ENCODE measurements at regions not wholly inside any gene's neighbourhood (a gene's known extent, or its start where the extent isn't known, plus 50 kb on each side); places are given as distances from the start of the nearest gene placed in this dataset.
A peak's percentile ranks its signal among the peaks of the same experiment; 100 is the strongest.

- H3K27ac ChIP-seq (ENCODE audit: low read length, poor library complexity, severe bottlenecking): peak overlapping the region; percentile 37
- H2AK5ac ChIP-seq (ENCODE audit: low read length, severe bottlenecking): no peak overlapping the region
- no peak overlapping the region for H4K91ac ChIP-seq (ENCODE audit: low read length)
- H3K18ac ChIP-seq (ENCODE audit: low read depth in 1 of 2, low read length in 2 of 2): no peak overlapping the region
- no peak overlapping the region for H3K14ac ChIP-seq (ENCODE audit: low read length in 2 of 2)
- no peak overlapping the region for H2BK120ac ChIP-seq (ENCODE audit: low read depth, low read length)
- H3K9me3 ChIP-seq (ENCODE audit: control insufficient read depth, low read length): no peaks in the 10 kb centered on the region
- H3K4ac ChIP-seq (ENCODE audit: low read depth in 1 of 2, low read length in 2 of 2): no peak overlapping the region
- H2BK12ac ChIP-seq (ENCODE audit: low read length in 2 of 2): no peak overlapping the region
- no peaks in the 10 kb centered on the region for H3K36me3 ChIP-seq (ENCODE audit: control insufficient read depth in 1 of 2, insufficient read depth in 2 of 2, low read depth in 1 of 2, low read length in 2 of 2)
- H3K79me1 ChIP-seq (replicated peaks; ENCODE audit: low read length, poor library complexity, severe bottlenecking): no peaks in the 10 kb centered on the region
- H3K27me3 ChIP-seq (ENCODE audit: control insufficient read depth in 1 of 2, insufficient read depth in 1 of 2, low read length in 2 of 2): no peaks in the 10 kb centered on the region
- no peak overlapping the region for H3K23ac ChIP-seq (ENCODE audit: low read length in 2 of 2)
- peaks cover 8% of the 10 kb centered on the region for H3K4me1 ChIP-seq (ENCODE audit: control insufficient read depth, insufficient read depth, low read depth, low read length)
- H3K4me3 ChIP-seq (ENCODE audit: insufficient read depth in 1 of 2, low read depth in 1 of 2, low read length in 2 of 2): no peak overlapping the region
- no peak overlapping the region for H2BK15ac ChIP-seq (ENCODE audit: low read depth, poor library complexity, severe bottlenecking)
- no peak for DNase-seq
- no peak overlapping the region for H4K8ac ChIP-seq (ENCODE audit: low read length)
- H3K9ac ChIP-seq (ENCODE audit: low read length): no peak overlapping the region
- no peak overlapping the region for H2BK5ac ChIP-seq (ENCODE audit: low read depth, low read length, poor library complexity, severe bottlenecking)
- WGBS: 58% methylated on average over 2 of the region's 3 CpGs
- no peak overlapping the region for H2AFZ ChIP-seq (ENCODE audit: low read depth, low read length)
- no peak overlapping the region for H3K4me2 ChIP-seq (ENCODE audit: low read length, poor library complexity, severe bottlenecking)
These were observed 209.0 kb upstream of the CITED2 start for GRCh38 chr6:139583420-139583819.

GRCh38 chr6:139582956-139583355 is 208.5 kb upstream of the CITED2 start:
- 83% methylated on average over 1 of the region's 2 CpGs for WGBS
- H3K18ac ChIP-seq (ENCODE audit: low read depth in 1 of 2, low read length in 2 of 2): peak overlapping the region in 1 of 2 experiments; percentile 38
- H3K4me3 ChIP-seq (ENCODE audit: insufficient read depth in 1 of 2, low read depth in 1 of 2, low read length in 2 of 2): no peak overlapping the region

GRCh38 chr6:139581485-139581865 is 207.0 kb upstream of the CITED2 start:
- Histone ChIP-seq H3K27me3 (ENCODE audit: control insufficient read depth in 1 of 2, insufficient read depth in 1 of 2, low read length in 2 of 2) (no peaks in the 10 kb centered on the region), H3K4me3 (ENCODE audit: insufficient read depth in 1 of 2, low read depth in 1 of 2, low read length in 2 of 2) (no peak overlapping the region), H2BK120ac (ENCODE audit: low read depth, low read length) (no peak overlapping the region), H2BK15ac (ENCODE audit: low read depth, poor library complexity, severe bottlenecking) (no peak overlapping the region), H3K9ac (ENCODE audit: low read length) (no peak overlapping the region), H3K18ac (ENCODE audit: low read depth in 1 of 2, low read length in 2 of 2) (peak overlapping the region in 1 of 2 experiments; percentile 56), H3K4ac (ENCODE audit: low read depth in 1 of 2, low read length in 2 of 2) (peak overlapping the region in 1 of 2 experiments; percentile 10), H2BK12ac (ENCODE audit: low read length in 2 of 2) (peak overlapping the region in 1 of 2 experiments; percentile 42), H2AFZ (ENCODE audit: low read depth, low read length) (no peak overlapping the region), H3K4me2 (ENCODE audit: low read length, poor library complexity, severe bottlenecking) (no peak overlapping the region), H3K27ac (ENCODE audit: low read length, poor library complexity, severe bottlenecking) (no peak overlapping the region), H3K79me1 (replicated peaks; ENCODE audit: low read length, poor library complexity, severe bottlenecking) (no peaks in the 10 kb centered on the region), H4K8ac (ENCODE audit: low read length) (no peak overlapping the region), H3K4me1 (ENCODE audit: control insufficient read depth, insufficient read depth, low read depth, low read length) (peaks cover 14% of the 10 kb centered on the region), H3K14ac (ENCODE audit: low read length in 2 of 2) (no peak overlapping the region), H4K91ac (ENCODE audit: low read length) (no peak overlapping the region), H3K23ac (ENCODE audit: low read length in 2 of 2) (no peak overlapping the region), H3K9me3 (ENCODE audit: control insufficient read depth, low read length) (no peaks in the 10 kb centered on the region), H3K36me3 (ENCODE audit: control insufficient read depth in 1 of 2, insufficient read depth in 2 of 2, low read depth in 1 of 2, low read length in 2 of 2) (no peaks in the 10 kb centered on the region), H2BK5ac (ENCODE audit: low read depth, low read length, poor library complexity, severe bottlenecking) (no peak overlapping the region), H2AK5ac (ENCODE audit: low read length, severe bottlenecking) (peak overlapping the region; percentile 92)
- no peak for DNase-seq

More at GRCh38 chr6:139582956-139583355, 208.5 kb upstream of the CITED2 start:
- no peaks in the 10 kb centered on the region for H3K27me3 ChIP-seq (ENCODE audit: control insufficient read depth in 1 of 2, insufficient read depth in 1 of 2, low read length in 2 of 2)
- peaks cover 7% of the 10 kb centered on the region for H3K4me1 ChIP-seq (ENCODE audit: control insufficient read depth, insufficient read depth, low read depth, low read length)
- peak overlapping the region; percentile 37 for H3K27ac ChIP-seq (ENCODE audit: low read length, poor library complexity, severe bottlenecking)
- H2BK15ac ChIP-seq (ENCODE audit: low read depth, poor library complexity, severe bottlenecking): no peak overlapping the region
- no peak overlapping the region for H3K4ac ChIP-seq (ENCODE audit: low read depth in 1 of 2, low read length in 2 of 2)
- H3K23ac ChIP-seq (ENCODE audit: low read length in 2 of 2): no peak overlapping the region
- no peak overlapping the region for H3K9ac ChIP-seq (ENCODE audit: low read length)
- no peak overlapping the region for H2AFZ ChIP-seq (ENCODE audit: low read depth, low read length)
- no peak overlapping the region for H4K91ac ChIP-seq (ENCODE audit: low read length)
- no peak for DNase-seq
- H3K14ac ChIP-seq (ENCODE audit: low read length in 2 of 2): no peak overlapping the region
- H3K36me3 ChIP-seq (ENCODE audit: control insufficient read depth in 1 of 2, insufficient read depth in 2 of 2, low read depth in 1 of 2, low read length in 2 of 2): no peaks in the 10 kb centered on the region
- H2BK120ac ChIP-seq (ENCODE audit: low read depth, low read length): no peak overlapping the region
- no peaks in the 10 kb centered on the region for H3K79me1 ChIP-seq (replicated peaks; ENCODE audit: low read length, poor library complexity, severe bottlenecking)
- H2BK12ac ChIP-seq (ENCODE audit: low read length in 2 of 2): peak overlapping the region in 1 of 2 experiments; percentile 80
- no peak overlapping the region for H3K4me2 ChIP-seq (ENCODE audit: low read length, poor library complexity, severe bottlenecking)
- no peak overlapping the region for H2AK5ac ChIP-seq (ENCODE audit: low read length, severe bottlenecking)
- H2BK5ac ChIP-seq (ENCODE audit: low read depth, low read length, poor library complexity, severe bottlenecking): no peak overlapping the region
- no peaks in the 10 kb centered on the region for H3K9me3 ChIP-seq (ENCODE audit: control insufficient read depth, low read length)
- no peak overlapping the region for H4K8ac ChIP-seq (ENCODE audit: low read length)

- no peak overlapping the region for H2BK12ac ChIP-seq (ENCODE audit: low read length in 2 of 2)
- peaks cover 14% of the 10 kb centered on the region for H3K4me1 ChIP-seq (ENCODE audit: control insufficient read depth, insufficient read depth, low read depth, low read length)
- no peak overlapping the region for H2BK15ac ChIP-seq (ENCODE audit: low read depth, poor library complexity, severe bottlenecking)
- H4K91ac ChIP-seq (ENCODE audit: low read length): no peak overlapping the region
- no peak for DNase-seq
- H2BK5ac ChIP-seq (ENCODE audit: low read depth, low read length, poor library complexity, severe bottlenecking): no peak overlapping the region
- H3K27me3 ChIP-seq (ENCODE audit: control insufficient read depth in 1 of 2, insufficient read depth in 1 of 2, low read length in 2 of 2): no peaks in the 10 kb centered on the region
- H3K9me3 ChIP-seq (ENCODE audit: control insufficient read depth, low read length): no peaks in the 10 kb centered on the region
- H3K4ac ChIP-seq (ENCODE audit: low read depth in 1 of 2, low read length in 2 of 2): no peak overlapping the region
- peak overlapping the region in 1 of 2 experiments; percentile 66 for H3K18ac ChIP-seq (ENCODE audit: low read depth in 1 of 2, low read length in 2 of 2)
- no peak overlapping the region for H3K9ac ChIP-seq (ENCODE audit: low read length)
- no peak overlapping the region for H4K8ac ChIP-seq (ENCODE audit: low read length)
- H2AK5ac ChIP-seq (ENCODE audit: low read length, severe bottlenecking): no peak overlapping the region
- 93% methylated on average over 8 of the region's 9 CpGs for WGBS
- no peak overlapping the region for H2AFZ ChIP-seq (ENCODE audit: low read depth, low read length)
- H3K4me2 ChIP-seq (ENCODE audit: low read length, poor library complexity, severe bottlenecking): no peak overlapping the region
- H3K4me3 ChIP-seq (ENCODE audit: insufficient read depth in 1 of 2, low read depth in 1 of 2, low read length in 2 of 2): no peak overlapping the region
- H3K14ac ChIP-seq (ENCODE audit: low read length in 2 of 2): no peak overlapping the region
- no peaks in the 10 kb centered on the region for H3K36me3 ChIP-seq (ENCODE audit: control insufficient read depth in 1 of 2, insufficient read depth in 2 of 2, low read depth in 1 of 2, low read length in 2 of 2)
- H3K79me1 ChIP-seq (replicated peaks; ENCODE audit: low read length, poor library complexity, severe bottlenecking): no peaks in the 10 kb centered on the region
- H3K27ac ChIP-seq (ENCODE audit: low read length, poor library complexity, severe bottlenecking): no peak overlapping the region
- no peak overlapping the region for H3K23ac ChIP-seq (ENCODE audit: low read length in 2 of 2)
- H2BK120ac ChIP-seq (ENCODE audit: low read depth, low read length): no peak overlapping the region
These were observed 206.4 kb upstream of the CITED2 start for GRCh38 chr6:139580592-139581484.
